Muscle layer of colon (tissue), 2 donors: ENCODE measurements at regions not wholly inside any gene's neighbourhood (a gene's known extent, or its start where the extent isn't known, plus 50 kb on each side); places are given as distances from the start of the nearest gene placed in this dataset.

Experiments used
- H3K27ac ChIP-seq: one replicate; pipeline ENCODE4 v1.7.0; 2013; ENCODE audit warnings: low read depth, mild to moderate bottlenecking, low read length, moderate library complexity
- H3K27me3 ChIP-seq, 2 donors: one replicate each; pipeline ENCODE4 v1.7.0; 2013; ENCODE audit warnings: low read length in 2 of 2, mild to moderate bottlenecking in 2 of 2; ENCODE audit not compliant: insufficient read depth in 2 of 2, control insufficient read depth in 1 of 2
- H3K36me3 ChIP-seq: one replicate; pipeline ENCODE4 v1.7.0; 2013; ENCODE audit warnings: mild to moderate bottlenecking, low read length; ENCODE audit not compliant: insufficient read depth
- H3K4me1 ChIP-seq: one replicate; pipeline ENCODE4 v1.7.0; 2013; ENCODE audit warnings: mild to moderate bottlenecking, low read length; ENCODE audit not compliant: insufficient read depth
- H3K4me3 ChIP-seq, 2 donors: one replicate each; pipeline ENCODE4 v1.7.0; 2013; ENCODE audit warnings: low read length in 2 of 2, low read depth in 1 of 2, mild to moderate bottlenecking in 1 of 2, moderate library complexity in 1 of 2
- H3K9ac ChIP-seq: one replicate; pipeline ENCODE4 v1.7.0; 2013; ENCODE audit warnings: low read length
- H3K9me3 ChIP-seq: one replicate; pipeline ENCODE4 v1.7.0; 2013; ENCODE audit warnings: mild to moderate bottlenecking, low read length
- donor health status: abdominal sarcoma.
- donor health status: Adenocarcinoma of cecum.

DNA sequence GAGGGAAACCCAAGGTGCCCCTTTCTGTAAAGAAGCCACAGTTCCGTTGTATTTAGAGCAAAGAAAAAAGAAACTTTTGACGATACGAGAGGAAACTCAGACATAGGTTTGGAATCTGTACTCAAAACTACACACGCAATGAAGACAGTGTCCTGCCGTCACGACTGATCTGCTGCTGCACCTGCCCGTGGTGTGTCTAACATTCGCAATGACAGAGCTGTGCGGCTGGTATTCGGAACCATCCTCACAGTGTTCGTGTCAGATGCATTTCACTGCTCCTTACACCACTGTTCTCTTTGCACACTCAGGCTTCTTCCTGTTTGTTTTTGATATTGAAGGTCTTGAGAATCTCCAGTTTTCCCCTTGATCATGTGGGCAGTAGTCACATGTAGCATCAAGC lies 84.8 kb downstream of the RTL6 start:
- H3K27ac ChIP-seq: no peak overlapping the region
- no peaks in the 10 kb centered on the region for H3K4me1 ChIP-seq
- H3K36me3 ChIP-seq: no peaks in the 10 kb centered on the region
- H3K9ac ChIP-seq: no peak overlapping the region
- no peaks in the 10 kb centered on the region for H3K27me3 ChIP-seq
- no peak overlapping the region for H3K4me3 ChIP-seq
- no peaks in the 10 kb centered on the region for H3K9me3 ChIP-seq

- H3K4me1 ChIP-seq: no peaks in the 10 kb centered on the region
- no peak overlapping the region for H3K4me3 ChIP-seq
- H3K9me3 ChIP-seq: no peaks in the 10 kb centered on the region
- H3K27me3 ChIP-seq: no peaks in the 10 kb centered on the region
- H3K9ac ChIP-seq: no peak overlapping the region
- no peaks in the 10 kb centered on the region for H3K36me3 ChIP-seq
- no peak overlapping the region for H3K27ac ChIP-seq
Observed at GRCh38 chr22:44412136-44412731, 85.8 kb downstream of the RTL6 start.

DNA sequence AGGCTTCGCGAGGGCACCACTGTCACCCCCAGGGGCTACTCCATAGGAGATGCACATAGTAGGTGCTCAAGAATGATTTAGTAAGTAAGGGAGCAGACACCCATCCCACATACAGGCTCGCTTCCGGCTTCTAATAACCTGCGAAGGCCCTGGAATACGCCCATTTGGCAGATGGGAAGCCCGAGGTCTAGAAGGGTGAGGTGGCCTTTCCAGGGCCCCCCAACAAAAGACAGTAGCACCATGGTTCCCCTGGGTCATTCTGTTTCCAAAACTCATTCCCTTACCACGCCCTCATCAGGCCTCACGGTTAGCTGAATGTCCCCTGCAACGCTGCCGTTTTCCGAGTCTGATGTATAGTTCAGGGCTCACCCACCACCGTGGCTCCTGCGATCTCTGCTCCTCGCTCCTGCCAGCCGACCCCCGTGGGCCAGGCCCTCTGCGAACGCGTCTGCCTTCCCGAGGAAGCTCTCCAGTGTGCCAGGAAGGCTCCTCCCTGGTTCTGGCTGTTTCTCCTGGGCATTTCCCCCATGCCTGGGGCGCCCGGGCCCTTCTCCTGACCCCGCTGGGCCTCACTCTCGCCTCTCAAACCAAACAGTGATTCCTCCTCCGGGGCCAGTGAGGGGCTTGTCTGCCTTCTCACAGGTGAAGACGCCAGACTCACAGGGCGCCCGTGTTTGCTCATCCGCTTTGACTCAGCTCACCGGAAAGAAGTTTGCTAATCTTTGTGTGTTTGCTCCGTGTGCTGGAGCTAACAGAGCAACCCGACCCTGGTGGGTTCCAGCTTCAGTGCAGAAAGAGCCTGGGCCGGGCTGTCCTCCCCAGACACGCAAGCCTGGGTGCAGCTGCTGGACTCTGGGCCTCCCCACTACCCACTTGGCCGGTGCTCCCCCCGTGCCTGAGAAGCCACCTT lies 86.6 kb downstream of the RTL6 start:
- no peaks in the 10 kb centered on the region for H3K36me3 ChIP-seq
- no peaks in the 10 kb centered on the region for H3K9me3 ChIP-seq
- no peaks in the 10 kb centered on the region for H3K27me3 ChIP-seq
- H3K4me1 ChIP-seq: no peaks in the 10 kb centered on the region
- H3K9ac ChIP-seq: no peak overlapping the region
- H3K27ac ChIP-seq: no peak overlapping the region
- H3K4me3 ChIP-seq: no peak overlapping the region

DNA sequence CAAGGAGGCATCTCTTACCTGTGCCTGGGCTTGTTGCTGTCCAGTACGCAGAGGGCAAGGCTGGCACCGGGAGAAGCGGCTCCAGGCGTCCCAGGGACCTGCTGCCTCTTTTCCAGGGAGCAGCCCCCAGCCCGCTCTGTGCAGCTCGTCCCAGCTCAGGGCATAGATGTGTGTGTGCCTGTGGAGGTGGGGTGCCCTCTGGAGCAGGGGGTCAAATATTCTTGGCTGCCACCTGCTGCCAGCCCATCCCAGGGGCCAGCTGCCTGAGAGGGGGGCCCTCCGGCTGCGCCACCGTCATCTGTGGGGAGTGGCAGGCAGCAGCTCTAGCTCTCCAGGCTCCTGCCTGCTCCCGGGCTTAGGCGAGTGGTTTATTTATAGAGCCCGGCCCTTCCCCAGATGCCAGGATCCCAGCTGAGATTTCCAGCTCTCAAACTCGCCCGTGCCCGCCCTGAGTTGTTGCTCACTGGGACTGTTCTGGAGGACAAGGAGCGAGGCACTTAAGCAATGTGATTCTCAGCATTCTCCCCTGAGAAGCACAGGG lies 87.5 kb downstream of the RTL6 start:
- Histone ChIP-seq H3K27me3 (no peaks in the 10 kb centered on the region), H3K4me3 (no peak overlapping the region), H3K27ac (no peak overlapping the region), H3K36me3 (no peaks in the 10 kb centered on the region), H3K9ac (no peak overlapping the region), H3K4me1 (no peaks in the 10 kb centered on the region), H3K9me3 (no peaks in the 10 kb centered on the region)

DNA sequence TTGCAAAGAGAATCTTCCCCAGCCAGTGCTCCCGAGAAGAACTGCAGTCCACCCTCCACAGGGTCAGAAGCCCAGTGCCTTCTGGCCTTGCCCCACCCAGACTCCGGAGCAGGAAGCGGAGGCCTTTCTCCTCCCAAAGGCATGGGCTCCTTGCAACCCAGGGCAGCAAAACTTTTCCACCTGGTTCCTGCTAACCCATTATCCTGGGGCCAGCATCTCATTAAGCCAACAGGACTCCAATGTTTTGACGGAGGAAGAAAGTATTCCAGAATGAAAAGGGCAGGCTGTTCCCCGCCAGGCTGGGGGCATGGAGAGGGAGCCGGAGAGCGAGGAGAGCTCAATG lies 88.1 kb downstream of the RTL6 start:
- no peaks in the 10 kb centered on the region for H3K27me3 ChIP-seq
- H3K9me3 ChIP-seq: no peaks in the 10 kb centered on the region
- no peak overlapping the region for H3K27ac ChIP-seq
- H3K4me3 ChIP-seq: no peak overlapping the region
- no peaks in the 10 kb centered on the region for H3K36me3 ChIP-seq
- no peak overlapping the region for H3K9ac ChIP-seq
- H3K4me1 ChIP-seq: no peaks in the 10 kb centered on the region

DNA sequence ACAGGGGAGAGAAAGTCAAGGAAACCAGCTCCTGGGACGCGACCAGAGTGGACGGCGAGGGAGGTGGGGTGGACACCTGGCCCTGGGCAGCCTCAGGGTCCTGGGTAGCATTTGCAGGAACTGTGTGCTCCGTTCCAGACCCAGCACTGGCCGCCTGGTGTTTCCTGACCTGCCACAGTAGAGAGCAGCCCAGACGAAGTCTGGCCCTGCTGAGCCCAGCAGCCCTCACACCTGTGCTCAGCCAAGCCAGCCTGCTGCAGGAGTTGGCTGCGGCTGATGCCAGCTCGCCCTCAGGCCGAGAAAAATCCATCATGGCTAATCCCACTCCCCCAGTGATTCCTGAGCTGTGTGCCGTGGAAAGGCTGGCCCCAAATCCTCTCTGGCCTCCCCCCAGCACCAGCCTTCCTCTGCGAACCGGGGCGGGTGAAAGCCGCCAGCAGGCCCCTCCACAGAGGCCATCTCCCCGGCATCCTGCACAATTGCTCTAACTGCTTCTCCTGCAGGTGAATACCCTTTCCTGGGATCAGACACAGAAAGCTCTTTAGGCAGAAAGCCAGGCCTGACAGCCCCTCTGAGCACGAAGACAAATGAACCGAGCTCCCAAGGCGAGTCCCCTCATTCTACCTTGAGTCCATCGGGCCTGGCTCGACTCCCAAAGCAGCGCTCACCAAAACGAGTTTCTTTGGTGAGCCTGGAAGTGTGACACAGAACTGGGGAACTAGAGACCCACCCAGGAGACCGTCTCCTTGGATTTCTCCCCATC lies 88.6 kb downstream of the RTL6 start:
- H3K9me3 ChIP-seq: no peaks in the 10 kb centered on the region
- H3K9ac ChIP-seq: no peak overlapping the region
- no peak overlapping the region for H3K4me3 ChIP-seq
- no peaks in the 10 kb centered on the region for H3K36me3 ChIP-seq
- H3K27me3 ChIP-seq: no peaks in the 10 kb centered on the region
- H3K27ac ChIP-seq: no peak overlapping the region
- H3K4me1 ChIP-seq: no peaks in the 10 kb centered on the region

DNA sequence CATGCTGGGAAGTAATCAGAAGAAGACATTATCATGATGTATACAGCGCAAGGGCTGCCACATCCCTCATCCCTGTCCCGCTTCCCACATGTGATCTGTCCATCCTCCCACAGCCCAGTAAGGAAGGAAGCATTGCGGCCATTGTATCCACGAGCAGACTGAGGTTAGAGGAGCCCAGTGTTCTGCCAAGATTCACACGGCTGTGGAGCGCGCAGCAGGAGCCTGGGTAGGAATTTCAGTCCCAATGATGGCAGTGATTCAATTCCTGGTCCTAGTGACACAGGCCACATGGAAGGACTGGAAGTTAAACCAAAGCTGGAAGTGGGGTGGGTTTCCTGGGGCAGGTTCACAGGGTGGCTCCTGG lies 89.2 kb downstream of the RTL6 start:
- Histone ChIP-seq H3K36me3 (no peaks in the 10 kb centered on the region), H3K9me3 (no peaks in the 10 kb centered on the region), H3K27me3 (no peaks in the 10 kb centered on the region), H3K4me1 (no peaks in the 10 kb centered on the region), H3K4me3 (no peak overlapping the region), H3K27ac (no peak overlapping the region), H3K9ac (no peak overlapping the region)

DNA sequence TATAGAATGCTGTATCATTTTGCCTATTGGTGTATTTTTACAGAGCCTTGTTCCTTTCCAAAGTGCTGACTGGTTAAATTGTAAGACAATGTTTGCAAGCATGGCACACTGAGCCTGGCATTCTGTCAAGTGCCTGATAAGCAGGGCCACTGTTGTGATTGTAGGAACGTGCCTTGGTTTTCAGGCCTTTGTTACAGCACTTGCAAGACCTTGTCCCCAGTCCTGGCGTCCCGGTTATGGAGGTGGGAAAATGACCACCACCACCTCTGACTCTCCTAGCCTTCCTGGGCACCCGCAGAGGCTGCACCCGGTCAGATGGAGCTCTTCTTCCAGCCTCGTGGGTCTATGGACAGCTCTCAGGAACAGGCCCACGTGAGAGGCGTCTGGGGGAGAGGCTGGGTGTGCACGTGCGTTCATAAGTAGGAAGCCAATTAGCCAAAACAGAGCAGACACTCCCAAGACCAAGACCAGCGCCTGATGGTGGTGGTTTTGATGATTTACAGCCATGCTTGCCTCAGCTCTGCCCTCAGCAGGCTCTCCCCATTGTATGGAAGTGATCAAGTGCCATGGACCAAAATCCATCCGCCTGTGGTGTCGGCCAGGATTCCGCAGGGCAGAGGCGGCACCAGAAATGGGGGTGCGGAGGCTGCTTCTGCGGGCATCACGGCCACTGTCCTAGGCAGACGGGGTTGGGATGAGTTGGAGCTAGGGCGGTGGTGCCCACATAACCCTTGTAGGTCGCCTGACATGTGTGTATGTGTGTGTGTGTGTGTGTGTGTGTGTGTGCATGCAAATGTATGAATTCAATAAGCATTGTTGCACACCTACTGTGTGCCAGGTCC lies 89.8 kb downstream of the RTL6 start:
- H3K4me1 ChIP-seq: no peaks in the 10 kb centered on the region

GRCh38 chr22:44407171-44407986 lies 90.7 kb downstream of the RTL6 start:
- no peak overlapping the region for H3K4me3 ChIP-seq
- no peak overlapping the region for H3K9ac ChIP-seq
- no peaks in the 10 kb centered on the region for H3K4me1 ChIP-seq
- H3K9me3 ChIP-seq: no peaks in the 10 kb centered on the region
- H3K27me3 ChIP-seq: no peaks in the 10 kb centered on the region
- no peak overlapping the region for H3K27ac ChIP-seq
- no peaks in the 10 kb centered on the region for H3K36me3 ChIP-seq

More for the DNA sequence above, 89.8 kb downstream of the RTL6 start:
- H3K36me3 ChIP-seq: no peaks in the 10 kb centered on the region
- H3K27me3 ChIP-seq: no peaks in the 10 kb centered on the region
- H3K27ac ChIP-seq: no peak overlapping the region
- H3K9me3 ChIP-seq: no peaks in the 10 kb centered on the region
- no peak overlapping the region for H3K9ac ChIP-seq
- no peak overlapping the region for H3K4me3 ChIP-seq

DNA sequence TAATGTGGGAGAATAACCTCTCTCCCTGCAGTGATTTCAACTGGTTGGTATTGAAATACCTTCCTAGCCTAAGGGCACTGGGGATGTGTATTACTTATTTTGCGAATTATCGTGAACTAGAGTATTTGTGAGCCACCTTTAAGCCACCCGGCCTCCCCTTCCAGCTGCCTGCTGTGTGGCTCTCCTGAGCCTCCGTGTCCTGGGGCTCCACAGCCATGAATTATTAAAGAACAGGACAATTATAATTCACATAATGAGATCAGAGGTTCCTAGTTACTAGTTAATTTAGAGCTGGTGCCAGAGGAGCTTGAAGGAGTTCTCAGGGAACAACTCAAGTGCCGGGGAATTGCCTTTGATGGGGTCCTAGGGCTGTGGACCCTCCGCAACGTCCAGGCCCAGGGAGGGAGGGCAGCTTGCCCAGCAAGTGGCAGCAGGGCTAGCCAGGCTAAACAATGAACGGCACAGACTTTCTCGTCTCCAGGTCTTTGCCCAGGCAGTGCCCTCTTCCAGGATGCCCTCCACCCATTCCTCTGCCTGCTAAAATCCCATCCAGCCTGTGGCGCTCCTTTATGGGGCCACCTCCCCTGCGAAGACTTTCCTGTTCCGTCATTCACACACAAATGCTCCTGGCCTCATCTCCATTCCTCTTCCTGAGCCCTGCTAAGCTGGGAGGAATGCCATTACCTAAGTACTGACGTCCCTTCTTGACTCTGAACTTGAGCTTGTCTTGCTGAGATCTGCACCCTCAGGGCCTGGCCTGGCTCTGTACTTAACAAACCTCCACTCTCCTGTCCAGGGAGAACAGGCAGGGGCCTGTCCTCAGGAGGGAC lies 91.5 kb downstream of the RTL6 start:
- no peak overlapping the region for H3K4me3 ChIP-seq
- H3K27me3 ChIP-seq: no peaks in the 10 kb centered on the region
- H3K9me3 ChIP-seq: no peaks in the 10 kb centered on the region
- H3K36me3 ChIP-seq: no peaks in the 10 kb centered on the region
- H3K9ac ChIP-seq: no peak overlapping the region
- H3K27ac ChIP-seq: no peak overlapping the region
- H3K4me1 ChIP-seq: no peaks in the 10 kb centered on the region
